B cell (primary cell): ENCODE measurements at regions not wholly inside any gene's neighbourhood (a gene's known extent, or its start where the extent isn't known, plus 50 kb on each side); places are given as distances from the start of the nearest gene placed in this dataset.

ENCODE experiments used
- ATAC-seq: fragments of 200-7000 bp; cut with Tn5 transposase; one replicate; pipeline ENCODE4 v1.10.0; 2021; ENCODE audit warnings: low read depth, mild to moderate bottlenecking, moderate number of reproducible peaks, moderate library complexity
- CTCF ChIA-PET: fragments of 350-600 bp; sonication (Branson Sonifier 250); formaldehyde crosslinking; loops from one replicate; lab custom pipeline; 2021; ENCODE audit warnings: antibody characterized with exemption, inconsistent platforms; lab: Charles Lee
- POLR2A ChIA-PET: fragments of 350-600 bp; sonication (Branson Sonifier 250); formaldehyde crosslinking; loops from one replicate; lab custom pipeline; 2021; ENCODE audit warnings: antibody characterized with exemption; lab: Charles Lee
- DNase-seq: peaks from one replicate; pipeline ENCODE4 v3.0.0; 2013
- H2AFZ ChIP-seq: 2 replicates; pipeline ENCODE4 v1.6.1; 2012; ENCODE audit warnings: mild to moderate bottlenecking, low read depth, low read length; ENCODE audit not compliant: insufficient read depth, poor library complexity, severe bottlenecking
- H3K27ac ChIP-seq, 2 donors: 1 replicate in 1 of 2; 2 replicates in 1 of 2; pipeline ENCODE4 v1.5.1; 2012 to 2013; ENCODE audit warnings: low read length in 2 of 2, mild to moderate bottlenecking in 2 of 2, moderate library complexity in 1 of 2
- H3K27me3 ChIP-seq, 4 experiments: fragments of 200-600 bp in 1 of 4; sonication (generic) in 1 of 4; replicated peaks in 1 of 4; 1 replicate in 2 of 4; 2 replicates in 2 of 4; pipeline versions ENCODE4 v1.6.1 to v1.7.0; 2013 to 2016; ENCODE audit warnings: low read length in 3 of 4, mild to moderate bottlenecking in 2 of 4, mixed read lengths in 1 of 4, moderate library complexity in 1 of 4; ENCODE audit not compliant: insufficient read depth in 4 of 4, control insufficient read depth in 3 of 4; ENCODE audit errors: control extremely low read depth in 1 of 4
- H3K36me3 ChIP-seq, 2 experiments: replicated peaks in 1 of 2; 1 replicate in 1 of 2; 2 replicates in 1 of 2; pipeline versions ENCODE4 v1.6.1 to v1.7.1; 2013; ENCODE audit warnings: low read length in 1 of 2; ENCODE audit not compliant: insufficient read depth in 2 of 2, control insufficient read depth in 1 of 2; ENCODE audit errors: control extremely low read depth in 1 of 2, extremely low read depth in 1 of 2
- H3K4me1 ChIP-seq, 2 donors: fragments of 200-600 bp in 1 of 2; sonication (generic) in 1 of 2; 1 replicate in 1 of 2; 2 replicates in 1 of 2; pipeline versions ENCODE4 v1.5.1 to v1.6.1; 2013 to 2017; ENCODE audit warnings: low read length in 2 of 2; ENCODE audit not compliant: control insufficient read depth in 2 of 2, insufficient read depth in 2 of 2
- H3K4me2 ChIP-seq: replicated peaks from 2 replicates; pipeline ENCODE3; 2012; ENCODE audit warnings: mild to moderate bottlenecking, low read depth, low read length; ENCODE audit not compliant: poor library complexity, severe bottlenecking
- H3K4me3 ChIP-seq, 5 experiments: fragments of 200-600 bp in 1 of 5; sonication (generic) in 1 of 5; 1 replicate in 3 of 5; 2 replicates in 2 of 5; pipeline versions ENCODE4 v1.5.1 to v1.7.0; 2011 to 2016; ENCODE audit warnings: low read length in 4 of 5, mild to moderate bottlenecking in 4 of 5, low read depth in 2 of 5, control low read depth in 1 of 5, moderate library complexity in 1 of 5; ENCODE audit not compliant: insufficient read depth in 1 of 5; ENCODE audit errors: control extremely low read depth in 1 of 5, extremely low read depth in 1 of 5
- H3K79me2 ChIP-seq: fragments of 200-600 bp; sonication (generic); one replicate; pipeline ENCODE4 v1.6.0; 2016; ENCODE audit warnings: low read length; ENCODE audit not compliant: control insufficient read depth, insufficient read depth
- H3K9ac ChIP-seq: fragments of 200-600 bp; sonication (generic); 2 replicates; pipeline ENCODE4 v1.6.1; 2017; ENCODE audit warnings: mild to moderate bottlenecking, low read length, moderate library complexity
- H3K9me3 ChIP-seq, 3 donors: one replicate each; pipeline versions ENCODE4 v1.6.1 to v1.7.1; 2013; ENCODE audit warnings: low read length in 2 of 3; ENCODE audit not compliant: control insufficient read depth in 2 of 3, insufficient read depth in 1 of 3; ENCODE audit errors: control extremely low read depth in 1 of 3
- H4K20me1 ChIP-seq: 2 replicates; pipeline ENCODE4 v1.6.0; 2012; ENCODE audit warnings: mild to moderate bottlenecking, low read length; ENCODE audit not compliant: insufficient read depth, control insufficient read depth, poor library complexity, severe bottlenecking
- H3K27ac Mint-ChIP-seq: one replicate; pipeline ENCODE4 v1.8.0; 2021; ENCODE audit warnings: mixed read lengths
- H3K27me3 Mint-ChIP-seq: one replicate; pipeline ENCODE4 v1.8.0; 2021; ENCODE audit warnings: mixed read lengths
- H3K4me1 Mint-ChIP-seq: one replicate; pipeline ENCODE4 v1.8.0; 2021; ENCODE audit warnings: mixed read lengths
- H3K4me3 Mint-ChIP-seq: one replicate; pipeline ENCODE4 v1.8.0; 2021; ENCODE audit warnings: mixed read lengths
- H3K9me3 Mint-ChIP-seq: one replicate; pipeline ENCODE4 v1.8.0; 2022; ENCODE audit warnings: mixed read lengths; ENCODE audit not compliant: insufficient read depth
- CTCF ChIP-seq: fragments of 200-600 bp; IDR thresholded peaks from one replicate; pipeline ENCODE4 v1.8.0; 2022; ENCODE audit warnings: antibody characterized with exemption, mild to moderate bottlenecking
- EZH2 ChIP-seq: IDR thresholded peaks from 2 replicates; pipeline ENCODE4 v1.6.1; 2012; ENCODE audit warnings: borderline replicate concordance, low read depth, mild to moderate bottlenecking, moderate library complexity, low read length; ENCODE audit not compliant: insufficient read depth, poor library complexity, severe bottlenecking
- WGBS: methylation state at CpG from one replicate; pipeline ENCODE4 v1.1.5; 2013; ENCODE audit warnings: missing lambda C conversion rate; ENCODE audit not compliant: insufficient coverage; 5-methylcytosine and 5-hydroxymethylcytosine counted together
- intact Hi-C: fragments of 100-400 bp; cut with micrococcal nuclease; formaldehyde crosslinking; loops from one replicate; pipeline ENCODE4 v1.10.0; 2022

GRCh38 chr3:68088636-68089035 lies 434.2 kb upstream of the SUCLG2 start:
- peaks cover 0 to 4% (median 0%) of the 10 kb centered on the region in 3 donors for H3K9me3 ChIP-seq
- H3K4me3 ChIP-seq, result no peak overlapping the region
- H3K4me3 Mint-ChIP-seq, result no peak overlapping the region
- TF ChIP-seq CTCF (no peak), EZH2 (no peak)
- no peak overlapping the region for H3K9ac ChIP-seq
- ChIA-PET CTCF (interaction anchor here (0.6 kb wide), 1 partner anchor 88 kb away, joined by 3 read pairs; no protein-coding TSS in a partner anchor), POLR2A (no interaction called here)
- 81% methylated on average over 3 of the region's 3 CpGs for WGBS
- H3K4me1 Mint-ChIP-seq, result no peaks in the 10 kb centered on the region
- no peaks in the 10 kb centered on the region for H3K27me3 ChIP-seq
- H3K4me2 ChIP-seq, result no peak overlapping the region
- intact Hi-C loops, result no loop called here
- no peak for DNase-seq
- ATAC-seq, result no peak
- no peak overlapping the region for H2AFZ ChIP-seq
- H3K9me3 Mint-ChIP-seq, result no peaks in the 10 kb centered on the region
- no peak overlapping the region for H3K27ac ChIP-seq
- H3K27ac Mint-ChIP-seq, result no peak overlapping the region
- no peaks in the 10 kb centered on the region for H4K20me1 ChIP-seq
- no peaks in the 10 kb centered on the region for H3K27me3 Mint-ChIP-seq
- no peaks in the 10 kb centered on the region for H3K79me2 ChIP-seq
- H3K4me1 ChIP-seq, result no peaks in the 10 kb centered on the region
- no peaks in the 10 kb centered on the region for H3K36me3 ChIP-seq

GRCh38 chr3:68088216-68088615 lies 433.8 kb upstream of the SUCLG2 start:
- Histone ChIP-seq H4K20me1 (no peaks in the 10 kb centered on the region), H3K9ac (no peak overlapping the region), H2AFZ (no peak overlapping the region), H3K4me1 (no peaks in the 10 kb centered on the region), H3K36me3 (no peaks in the 10 kb centered on the region), H3K27me3 (no peaks in the 10 kb centered on the region), H3K4me2 (no peak overlapping the region), H3K4me3 (no peak overlapping the region), H3K79me2 (no peaks in the 10 kb centered on the region), H3K9me3 (peaks cover 0 to 4% (median 0%) of the 10 kb centered on the region in 3 donors), H3K27ac (no peak overlapping the region)
- DNase-seq (no peak), ATAC-seq (no peak)
- Mint-ChIP-seq H3K4me3 (no peak overlapping the region), H3K27me3 (no peaks in the 10 kb centered on the region), H3K27ac (no peak overlapping the region), H3K4me1 (no peaks in the 10 kb centered on the region), H3K9me3 (no peaks in the 10 kb centered on the region)
- intact Hi-C loops, result no loop called here
- no peak for TF ChIP-seq EZH2
- ChIA-PET POLR2A (no interaction called here), CTCF (no interaction called here)
- 37% methylated on average over 2 of the region's 3 CpGs for WGBS
